ENCODE measurements at regions not wholly inside any gene's neighbourhood (a gene's known extent, or its start where the extent isn't known, plus 50 kb on each side); places are given as distances from the start of the nearest gene placed in this dataset.

DNA sequence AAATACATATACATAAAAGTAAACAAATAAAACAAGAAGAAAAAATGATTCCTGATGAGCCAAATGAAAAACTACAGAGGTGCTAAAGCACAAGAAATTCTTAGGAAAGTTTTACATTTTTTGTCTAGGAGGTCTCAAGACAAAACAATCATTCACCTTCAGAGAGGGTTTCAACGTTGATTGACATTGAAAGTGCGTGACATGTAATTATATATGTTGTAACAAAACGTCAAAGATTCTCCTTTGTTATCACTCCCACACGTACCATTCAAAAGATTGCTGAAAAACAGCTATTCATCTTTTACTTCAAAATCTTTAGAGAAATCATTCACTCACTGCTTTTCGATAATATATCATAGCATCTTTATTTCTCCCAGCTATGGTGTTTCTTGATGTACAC, 375.9 kb downstream of the NEBL start:
- TF ChIP-seq GATA3 (IDR thresholded peaks at IDR 0.05; ENCODE audit: low read depth, low read length) (no peak), GATA2 (IDR thresholded peaks at IDR 0.05; ENCODE audit: low read depth, low read length) (no peak)

Measured in SH-SY5Y (cell line).